Calu3 (cell line): ENCODE measurements at regions not wholly inside any gene's neighbourhood (a gene's known extent, or its start where the extent isn't known, plus 50 kb on each side); places are given as distances from the start of the nearest gene placed in this dataset.
A peak's percentile ranks its signal among the peaks of the same experiment; 100 is the strongest.

Source experiments
- BruUV-seq: library from RNA; stranded (reverse); fragments of 400-500 nt; replicated peaks from 2 replicates; lab custom pipeline; 2021; lab: Mats Ljungman, UMichigan
- CTCF ChIA-PET: fragments of 300-600 bp; sonication (Branson Sonifier 250); formaldehyde crosslinking; loops from one replicate; lab custom pipeline; 2022; ENCODE audit warnings: antibody characterized with exemption; lab: Charles Lee
- DNase-seq: peaks from one replicate; pipeline ENCODE4 v3.0.0; 2022
- H3K27ac Mint-ChIP-seq: one replicate; pipeline ENCODE4 v1.8.0; 2022; ENCODE audit warnings: mixed read lengths; ENCODE audit not compliant: unreplicated experiment
- H3K27me3 Mint-ChIP-seq: one replicate; pipeline ENCODE4 v1.8.0; 2022; ENCODE audit warnings: mixed read lengths; ENCODE audit not compliant: unreplicated experiment
- H3K36me3 Mint-ChIP-seq: one replicate; pipeline ENCODE4 v1.8.0; 2022; ENCODE audit warnings: mild to moderate bottlenecking, moderate library complexity, mixed read lengths; ENCODE audit not compliant: insufficient read depth, unreplicated experiment
- H3K4me1 Mint-ChIP-seq: one replicate; pipeline ENCODE4 v1.8.0; 2022; ENCODE audit warnings: mild to moderate bottlenecking, low read depth, mixed read lengths; ENCODE audit not compliant: unreplicated experiment
- H3K4me3 Mint-ChIP-seq: one replicate; pipeline ENCODE4 v1.8.0; 2022; ENCODE audit warnings: mild to moderate bottlenecking, low read depth, moderate library complexity, mixed read lengths; ENCODE audit not compliant: unreplicated experiment
- H3K9me3 Mint-ChIP-seq: one replicate; pipeline ENCODE4 v1.8.0; 2022; ENCODE audit warnings: low read depth, mixed read lengths; ENCODE audit not compliant: unreplicated experiment
- CTCF ChIP-seq: fragments of 200-600 bp; IDR thresholded peaks from one replicate; pipeline ENCODE4 v1.8.0; 2022; ENCODE audit warnings: antibody characterized with exemption; ENCODE audit not compliant: unreplicated experiment
- intact Hi-C: fragments of 100-400 bp; cut with micrococcal nuclease; formaldehyde crosslinking; loops from one replicate; pipeline ENCODE4 v1.10.0; 2022; ENCODE audit not compliant: unreplicated experiment

- intact Hi-C loops = no loop called here
- Mint-ChIP-seq H3K9me3 (no peaks in the 10 kb centered on the region), H3K27ac (no peak overlapping the region), H3K4me3 (no peak overlapping the region), H3K4me1 (no peaks in the 10 kb centered on the region), H3K36me3 (no peaks in the 10 kb centered on the region), H3K27me3 (peaks cover 60% of the 10 kb centered on the region)
- no TSS peak for BruUV-seq
- no peak for TF ChIP-seq CTCF
- no peak for DNase-seq
- CTCF ChIA-PET = no interaction called here
These were observed 137.1 kb downstream of the RPIA start for GRCh38 chr2:88828397-88829137.

GRCh38 chr2:88829607-88830463 is 138.4 kb downstream of the RPIA start:
- H3K36me3 Mint-ChIP-seq = no peaks in the 10 kb centered on the region
- no peaks in the 10 kb centered on the region for H3K9me3 Mint-ChIP-seq
- H3K4me3 Mint-ChIP-seq = no peak overlapping the region
- H3K27ac Mint-ChIP-seq = no peak overlapping the region
- no peak for TF ChIP-seq CTCF
- intact Hi-C loops = loop anchor here (2.0 to 5.0 kb wide), 2 partner anchors 42 to 89 kb away; no protein-coding TSS in a partner anchor
- H3K27me3 Mint-ChIP-seq = peaks cover 47% of the 10 kb centered on the region
- CTCF ChIA-PET = no interaction called here
- DNase-seq = no peak
- no peaks in the 10 kb centered on the region for H3K4me1 Mint-ChIP-seq
- no TSS peak for BruUV-seq

GRCh38 chr2:88831071-88831791 is 139.8 kb downstream of the RPIA start:
- Mint-ChIP-seq H3K27me3 (peaks cover 33% of the 10 kb centered on the region), H3K27ac (no peak overlapping the region), H3K36me3 (no peaks in the 10 kb centered on the region), H3K4me1 (no peaks in the 10 kb centered on the region), H3K4me3 (no peak overlapping the region), H3K9me3 (no peaks in the 10 kb centered on the region)
- DNase-seq = no peak
- BruUV-seq = no TSS peak
- CTCF ChIA-PET = interaction anchor here (0.6 to 1.0 kb wide), 4 partner anchors 8 to 73 kb away, joined by 3 to 5 read pairs (median 4); no protein-coding TSS in a partner anchor
- intact Hi-C loops = loop anchor here (2.0 to 5.0 kb wide), 2 partner anchors 41 to 88 kb away; no protein-coding TSS in a partner anchor
- no peak for TF ChIP-seq CTCF

- Mint-ChIP-seq H3K4me3 (no peak overlapping the region), H3K36me3 (no peaks in the 10 kb centered on the region), H3K27ac (no peak overlapping the region), H3K27me3 (peaks cover 28% of the 10 kb centered on the region), H3K9me3 (no peaks in the 10 kb centered on the region), H3K4me1 (no peaks in the 10 kb centered on the region)
- intact Hi-C loops = loop anchor here (2.0 to 5.0 kb wide), 2 partner anchors 40 to 87 kb away; no protein-coding TSS in a partner anchor
- no TSS peak for BruUV-seq
- TF ChIP-seq CTCF = peak; percentile 75
- CTCF ChIA-PET = interaction anchor here (0.6 to 1.0 kb wide), 4 partner anchors 9 to 72 kb away, joined by 3 to 5 read pairs (median 4); no protein-coding TSS in a partner anchor
- DNase-seq = peak; percentile 77
These were observed 140.3 kb downstream of the RPIA start for GRCh38 chr2:88831792-88832248.
